Neuronal stem cell (in vitro differentiated cells): ENCODE measurements at regions not wholly inside any gene's neighbourhood (a gene's known extent, or its start where the extent isn't known, plus 50 kb on each side); places are given as distances from the start of the nearest gene placed in this dataset.

ENCODE experiments used
- DNase-seq: peaks from one replicate; pipeline ENCODE4 v3.0.0-alpha.2; 2013; ENCODE audit warnings: low spot score
- H2AFZ ChIP-seq: one replicate; pipeline ENCODE4 v1.6.1; 2013; ENCODE audit warnings: mild to moderate bottlenecking, low read length, inconsistent platforms
- H2AK5ac ChIP-seq: 2 replicates; pipeline ENCODE4 v1.6.1; 2013; ENCODE audit warnings: low read depth, mild to moderate bottlenecking, inconsistent platforms, low read length, moderate library complexity, mixed read lengths
- H2BK120ac ChIP-seq: 2 replicates; pipeline ENCODE4 v1.6.1; 2013; ENCODE audit warnings: low read depth, mild to moderate bottlenecking, inconsistent platforms, low read length, moderate library complexity, mixed read lengths
- H2BK12ac ChIP-seq: one replicate; pipeline ENCODE4 v1.6.1; 2013; ENCODE audit warnings: low read length, inconsistent platforms
- H2BK15ac ChIP-seq: 2 replicates; pipeline ENCODE4 v1.6.1; 2013; ENCODE audit warnings: mild to moderate bottlenecking, low read length, inconsistent platforms, mixed read lengths
- H2BK5ac ChIP-seq: one replicate; pipeline ENCODE4 v1.6.1; 2013; ENCODE audit warnings: inconsistent platforms, mild to moderate bottlenecking, low read length, moderate library complexity
- H3K14ac ChIP-seq: one replicate; pipeline ENCODE4 v1.6.1; 2013; ENCODE audit warnings: low read length, inconsistent platforms
- H3K18ac ChIP-seq: 2 replicates; pipeline ENCODE4 v1.6.1; 2013; ENCODE audit warnings: low read length, inconsistent platforms
- H3K23ac ChIP-seq: 2 replicates; pipeline ENCODE4 v1.6.1; 2013; ENCODE audit warnings: low read depth, mild to moderate bottlenecking, mixed read lengths, low read length, inconsistent platforms; ENCODE audit not compliant: poor library complexity
- H3K27ac ChIP-seq: replicated peaks from 3 replicates; pipeline ENCODE4 v1.5.1; 2013; ENCODE audit warnings: low read length, inconsistent platforms
- H3K27me3 ChIP-seq, 3 experiments: 2 replicates each; pipeline ENCODE4 v1.6.1; 2013; ENCODE audit warnings: low read length in 3 of 3, mild to moderate bottlenecking in 2 of 3, inconsistent platforms in 1 of 3, low read depth in 1 of 3, mixed read lengths in 1 of 3, moderate library complexity in 1 of 3; ENCODE audit not compliant: control insufficient read depth in 3 of 3, insufficient read depth in 3 of 3
- H3K36me3 ChIP-seq, 2 donors: replicated peaks in 1 of 2; 2 replicates each; pipeline ENCODE4 v1.6.1; 2013; ENCODE audit warnings: low read length in 2 of 2; ENCODE audit not compliant: control insufficient read depth in 2 of 2, insufficient read depth in 2 of 2
- H3K4ac ChIP-seq: 2 replicates; pipeline ENCODE4 v1.6.1; 2013; ENCODE audit warnings: inconsistent platforms, mild to moderate bottlenecking, low read length, moderate library complexity
- H3K4me1 ChIP-seq, 2 donors: 1 replicate in 1 of 2; 2 replicates in 1 of 2; pipeline ENCODE4 v1.6.1; 2013; ENCODE audit warnings: low read length in 2 of 2, low read depth in 1 of 2; ENCODE audit not compliant: control insufficient read depth in 2 of 2, insufficient read depth in 1 of 2
- H3K4me2 ChIP-seq: one replicate; pipeline ENCODE4 v1.6.1; 2013; ENCODE audit warnings: mild to moderate bottlenecking, low read length, inconsistent platforms; ENCODE audit not compliant: insufficient read depth, poor library complexity, severe bottlenecking
- H3K4me3 ChIP-seq, 2 donors: 2 replicates each; pipeline ENCODE4 v1.5.1; 2013; ENCODE audit warnings: low read length in 2 of 2, mild to moderate bottlenecking in 2 of 2, inconsistent platforms in 1 of 2, moderate library complexity in 1 of 2
- H3K79me1 ChIP-seq: one replicate; pipeline ENCODE4 v1.6.1; 2013; ENCODE audit warnings: low read depth, mild to moderate bottlenecking, inconsistent platforms, low read length, moderate library complexity
- H3K9ac ChIP-seq: one replicate; pipeline ENCODE4 v1.6.1; 2013; ENCODE audit warnings: mild to moderate bottlenecking, low read depth, low read length, inconsistent platforms; ENCODE audit not compliant: poor library complexity
- H3K9me3 ChIP-seq, 2 donors: replicated peaks in 1 of 2; 2 replicates each; pipeline versions ENCODE3 to v1.6.1; 2013; ENCODE audit warnings: low read length in 2 of 2, mild to moderate bottlenecking in 2 of 2, inconsistent platforms in 1 of 2, low read depth in 1 of 2, mixed read lengths in 1 of 2, moderate library complexity in 1 of 2; ENCODE audit not compliant: control insufficient read depth in 2 of 2, insufficient read depth in 1 of 2
- H4K8ac ChIP-seq: one replicate; pipeline ENCODE4 v1.6.1; 2013; ENCODE audit warnings: low read depth, mild to moderate bottlenecking, inconsistent platforms, low read length, moderate library complexity
- H4K91ac ChIP-seq: one replicate; pipeline ENCODE4 v1.6.1; 2013; ENCODE audit warnings: low read length, low read depth, mild to moderate bottlenecking, inconsistent platforms; ENCODE audit not compliant: poor library complexity
- WGBS, 2 donors: extraction: QIAGEN DNeasy Blood & Tissue Kit; methylation state at CpG; one replicate each; pipeline ENCODE4 v1.1.7; 2013; ENCODE audit warnings: missing lambda C conversion rate in 2 of 2, mixed read lengths in 1 of 2; ENCODE audit not compliant: insufficient read length in 2 of 2, insufficient replicate concordance in 1 of 2; ENCODE audit errors: extremely low coverage in 2 of 2; 5-methylcytosine and 5-hydroxymethylcytosine counted together

DNA sequence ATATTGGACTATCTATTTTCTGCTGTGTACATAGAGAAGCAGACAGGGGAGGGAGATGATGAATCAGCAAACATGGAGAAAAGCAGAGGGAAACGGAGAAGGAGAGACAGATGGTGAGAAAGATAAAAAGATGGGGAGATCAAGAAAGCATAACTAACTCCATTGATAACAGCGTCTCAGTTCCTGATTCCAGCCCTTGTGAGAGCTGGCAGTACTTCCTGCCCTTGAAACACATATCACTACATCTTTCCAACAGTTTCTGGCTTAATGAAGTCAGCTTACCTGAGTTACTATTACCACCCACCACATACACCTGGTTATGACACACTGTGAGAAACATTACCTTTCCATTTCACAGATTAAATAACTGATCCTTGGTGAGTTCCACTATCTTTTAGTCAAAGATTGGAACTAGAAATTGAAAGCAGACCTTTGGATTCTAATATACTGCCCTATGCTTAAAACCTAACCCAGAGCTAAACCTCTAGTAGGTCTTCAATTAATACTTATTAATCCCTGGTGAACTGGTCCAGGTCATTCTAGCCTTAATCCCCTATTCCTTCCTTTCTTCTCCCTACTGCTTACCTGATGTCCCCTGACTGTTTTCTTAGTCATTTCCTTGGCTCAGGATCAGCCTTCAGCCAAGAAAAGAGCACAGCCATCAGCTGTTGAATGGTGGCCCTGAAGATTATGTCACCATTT lies 346.6 kb upstream of the CCL2 start:
- DNase-seq: no peak
- Histone ChIP-seq H3K18ac (no peak overlapping the region), H3K27ac (no peak overlapping the region), H2AK5ac (no peak overlapping the region), H3K4me3 (no peak overlapping the region), H2BK15ac (no peak overlapping the region), H3K9ac (no peak overlapping the region), H3K4me1 (no peaks in the 10 kb centered on the region), H3K9me3 (no peaks in the 10 kb centered on the region), H3K4me2 (no peak overlapping the region), H3K27me3 (no peaks in the 10 kb centered on the region), H2BK12ac (no peak overlapping the region), H4K91ac (no peak overlapping the region), H3K36me3 (no peaks in the 10 kb centered on the region), H4K8ac (no peak overlapping the region), H2BK120ac (no peak overlapping the region), H3K4ac (no peak overlapping the region), H3K79me1 (no peaks in the 10 kb centered on the region), H2AFZ (no peak overlapping the region), H2BK5ac (no peak overlapping the region), H3K23ac (no peak overlapping the region), H3K14ac (no peak overlapping the region)
- WGBS, 2 donors: no CpG with 5 or more reads among the region's 2 CpGs

DNA sequence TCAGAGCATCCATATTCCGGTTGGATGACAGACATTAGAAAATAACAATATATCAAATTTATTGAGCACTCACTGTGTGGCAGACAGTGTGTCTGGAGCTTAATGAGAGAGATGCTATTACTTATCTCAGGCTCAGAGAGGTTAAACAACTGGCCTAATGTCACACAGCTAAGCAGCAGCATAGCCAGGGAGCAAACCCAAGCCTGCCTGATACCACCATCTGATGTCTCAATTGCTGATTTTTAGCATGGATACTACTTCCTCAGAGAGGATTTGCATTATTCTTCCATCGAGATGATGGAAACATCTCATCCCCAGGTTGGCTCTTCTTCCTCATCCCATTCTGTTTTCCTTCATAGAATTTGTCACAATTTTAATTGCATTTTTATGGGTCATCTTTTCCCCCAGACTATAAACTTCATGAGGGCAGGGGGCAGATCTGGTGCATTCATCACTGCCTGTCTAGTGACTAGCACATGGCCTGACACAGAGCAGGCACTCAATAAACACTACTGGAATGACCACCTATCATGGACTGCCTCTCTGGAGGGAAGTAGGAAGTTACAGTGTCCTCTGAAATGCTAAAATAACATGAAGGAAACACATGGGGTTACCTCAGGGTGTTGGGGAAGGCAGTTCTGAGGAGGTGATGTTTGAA lies 344.8 kb upstream of the CCL2 start:
- no CpG with 5 or more reads among the region's 2 CpGs for WGBS, 2 donors

DNA sequence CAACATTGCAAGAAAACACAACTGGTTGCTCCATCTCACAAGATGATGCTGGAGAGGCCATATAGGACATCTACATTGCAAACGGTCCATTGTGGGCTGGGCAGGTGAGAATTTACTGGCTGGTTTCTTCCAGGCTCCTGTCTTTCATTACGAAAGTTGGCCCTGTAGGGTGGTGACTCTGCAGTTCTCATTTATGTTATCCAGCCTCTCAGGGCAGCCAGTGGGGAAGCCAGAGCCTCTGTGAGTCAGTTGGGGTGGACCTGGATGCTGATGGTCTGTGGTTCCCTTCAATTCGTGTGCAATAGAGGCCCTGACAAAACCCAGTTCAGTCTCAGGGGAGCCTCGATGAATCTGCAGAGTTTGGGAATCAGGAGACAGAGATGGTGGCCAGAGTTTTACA lies 341.0 kb upstream of the CCL2 start:
- H3K4me3 ChIP-seq: no peak overlapping the region
- no peak overlapping the region for H3K9ac ChIP-seq
- H3K4me1 ChIP-seq: no peaks in the 10 kb centered on the region
- H3K36me3 ChIP-seq: no peaks in the 10 kb centered on the region
- no peak overlapping the region for H2BK5ac ChIP-seq
- no peak overlapping the region for H2AFZ ChIP-seq
- H3K27me3 ChIP-seq: no peaks in the 10 kb centered on the region
- H2AK5ac ChIP-seq: no peak overlapping the region
- no peak overlapping the region for H2BK12ac ChIP-seq
- H3K4ac ChIP-seq: no peak overlapping the region
- H3K23ac ChIP-seq: no peak overlapping the region
- no peak overlapping the region for H2BK120ac ChIP-seq
- H3K79me1 ChIP-seq: no peaks in the 10 kb centered on the region
- no peak overlapping the region for H3K27ac ChIP-seq
- H3K14ac ChIP-seq: no peak overlapping the region
- no peak for DNase-seq
- no peak overlapping the region for H3K18ac ChIP-seq
- no peak overlapping the region for H2BK15ac ChIP-seq
- no peak overlapping the region for H3K4me2 ChIP-seq
- H3K9me3 ChIP-seq: no peaks in the 10 kb centered on the region
- WGBS, 2 donors: no CpG with 5 or more reads among the region's 4 CpGs
- H4K8ac ChIP-seq: no peak overlapping the region
- H4K91ac ChIP-seq: no peak overlapping the region

More for the DNA sequence above, 344.8 kb upstream of the CCL2 start:
- DNase-seq: no peak
- H2AFZ ChIP-seq: no peak overlapping the region
- no peaks in the 10 kb centered on the region for H3K27me3 ChIP-seq
- no peak overlapping the region for H3K4me3 ChIP-seq
- no peaks in the 10 kb centered on the region for H3K4me1 ChIP-seq
- no peak overlapping the region for H4K8ac ChIP-seq
- H4K91ac ChIP-seq: no peak overlapping the region
- H3K23ac ChIP-seq: no peak overlapping the region
- H2AK5ac ChIP-seq: no peak overlapping the region
- no peak overlapping the region for H2BK5ac ChIP-seq
- no peak overlapping the region for H2BK120ac ChIP-seq
- no peak overlapping the region for H2BK12ac ChIP-seq
- no peaks in the 10 kb centered on the region for H3K9me3 ChIP-seq
- H3K14ac ChIP-seq: no peak overlapping the region
- H3K18ac ChIP-seq: no peak overlapping the region
- no peak overlapping the region for H3K9ac ChIP-seq
- no peaks in the 10 kb centered on the region for H3K79me1 ChIP-seq
- no peak overlapping the region for H3K4me2 ChIP-seq
- no peak overlapping the region for H3K27ac ChIP-seq
- H2BK15ac ChIP-seq: no peak overlapping the region
- no peaks in the 10 kb centered on the region for H3K36me3 ChIP-seq
- no peak overlapping the region for H3K4ac ChIP-seq

DNA sequence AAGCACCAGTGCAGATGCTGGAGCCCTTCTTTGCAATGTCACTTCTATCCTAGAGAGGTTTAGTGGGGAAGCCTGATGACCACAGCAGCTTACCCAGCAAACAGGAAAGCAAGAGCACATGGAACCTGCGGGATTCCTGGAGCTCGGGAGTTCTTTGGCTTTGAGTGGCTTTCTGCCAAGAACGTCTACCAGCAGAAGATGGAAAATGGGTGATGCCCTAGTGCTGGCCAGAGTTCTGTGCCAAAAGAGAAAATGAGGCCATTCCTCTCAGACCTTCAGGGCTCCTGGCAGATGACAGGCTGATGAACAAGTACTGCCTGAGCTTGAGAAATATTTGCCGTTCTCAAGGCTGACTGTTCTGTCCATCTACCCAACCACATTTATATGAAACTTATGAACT lies 332.1 kb upstream of the CCL2 start:
- H3K4me2 ChIP-seq: no peak overlapping the region
- no peaks in the 10 kb centered on the region for H3K79me1 ChIP-seq
- no CpG with 5 or more reads among the region's 4 CpGs for WGBS, 2 donors

More for the DNA sequence above, 332.1 kb upstream of the CCL2 start:
- Histone ChIP-seq H3K18ac (no peak overlapping the region), H2AFZ (no peak overlapping the region), H4K8ac (no peak overlapping the region), H2AK5ac (no peak overlapping the region), H2BK12ac (no peak overlapping the region), H3K14ac (no peak overlapping the region), H3K36me3 (no peaks in the 10 kb centered on the region), H3K4ac (no peak overlapping the region), H3K4me1 (peaks cover 0 to 4% of the 10 kb centered on the region in 2 donors), H3K9me3 (no peaks in the 10 kb centered on the region), H3K4me3 (no peak overlapping the region), H4K91ac (no peak overlapping the region), H2BK15ac (no peak overlapping the region), H3K27ac (no peak overlapping the region), H2BK5ac (no peak overlapping the region), H3K27me3 (no peaks in the 10 kb centered on the region), H3K23ac (no peak overlapping the region), H2BK120ac (no peak overlapping the region), H3K9ac (no peak overlapping the region)
- no peak for DNase-seq
